Skeletal muscle satellite cell (primary cell): ENCODE measurements at regions not wholly inside any gene's neighbourhood (a gene's known extent, or its start where the extent isn't known, plus 50 kb on each side); places are given as distances from the start of the nearest gene placed in this dataset.
"Not testable (repeated sequence)": the region's sequence is repeated elsewhere in the genome, so short reads cannot be mapped to it uniquely, and the experiment has no call there.

Experiments used
- H3K27me3 ChIP-seq: 2 replicates; pipeline ENCODE4 v1.7.0; 2013; ENCODE audit warnings: low read length; ENCODE audit not compliant: control insufficient read depth, insufficient read depth
- H3K36me3 ChIP-seq: 2 replicates; pipeline ENCODE4 v1.7.0; 2013; ENCODE audit warnings: mild to moderate bottlenecking, control low read depth, low read length; ENCODE audit not compliant: insufficient read depth
- H3K4me1 ChIP-seq: 2 replicates; pipeline ENCODE4 v1.7.0; 2013; ENCODE audit warnings: low read length; ENCODE audit not compliant: control insufficient read depth, insufficient read depth
- H3K4me2 ChIP-seq: 2 replicates; pipeline ENCODE4 v1.7.0; 2013; ENCODE audit warnings: mild to moderate bottlenecking, low read length
- H3K4me3 ChIP-seq: 2 replicates; pipeline ENCODE4 v1.7.0; 2013; ENCODE audit warnings: low read length
- H3K9ac ChIP-seq: 2 replicates; pipeline ENCODE4 v1.7.0; 2013; ENCODE audit warnings: mild to moderate bottlenecking, low read depth, low read length, moderate library complexity
- H3K9me3 ChIP-seq: replicated peaks from 2 replicates; pipeline ENCODE4 v1.7.0; 2013; ENCODE audit warnings: mild to moderate bottlenecking, control low read depth, low read length

GRCh38 chr6:159522877-159523547, 170.0 kb downstream of the SOD2 start:
- H3K27me3 ChIP-seq: no peaks in the 10 kb centered on the region
- H3K4me2 ChIP-seq: no peak overlapping the region
- no peaks in the 10 kb centered on the region for H3K4me1 ChIP-seq
- no peak overlapping the region for H3K9ac ChIP-seq
- no peaks in the 10 kb centered on the region for H3K36me3 ChIP-seq
- H3K9me3 ChIP-seq: no peaks in the 10 kb centered on the region
- H3K4me3 ChIP-seq: no peak overlapping the region

GRCh38 chr6:159521962-159522361, 171.1 kb downstream of the SOD2 start:
- Histone ChIP-seq H3K4me1 (no peaks in the 10 kb centered on the region), H3K9me3 (no peaks in the 10 kb centered on the region), H3K27me3 (no peaks in the 10 kb centered on the region), H3K9ac (no peak overlapping the region), H3K4me3 (no peak overlapping the region), H3K36me3 (no peaks in the 10 kb centered on the region), H3K4me2 (no peak overlapping the region)

- Histone ChIP-seq H3K27me3 (no peaks in the 10 kb centered on the region), H3K9me3 (no peaks in the 10 kb centered on the region), H3K9ac (no peak overlapping the region), H3K4me1 (no peaks in the 10 kb centered on the region), H3K4me2 (no peak overlapping the region), H3K4me3 (no peak overlapping the region), H3K36me3 (no peaks in the 10 kb centered on the region)
Measured at GRCh38 chr6:159520002-159520401, 173.0 kb downstream of the SOD2 start.

- not testable (repeated sequence) for H3K4me3 ChIP-seq, H3K27me3 ChIP-seq, H3K4me1 ChIP-seq, H3K9me3 ChIP-seq, H3K9ac ChIP-seq, H3K4me2 ChIP-seq, H3K36me3 ChIP-seq
Measured at GRCh38 chr6:159515811-159516210, 177.2 kb downstream of the SOD2 start.

- Histone ChIP-seq H3K36me3 (no peaks in the 10 kb centered on the region), H3K27me3 (no peaks in the 10 kb centered on the region), H3K9me3 (no peaks in the 10 kb centered on the region), H3K4me2 (no peak overlapping the region), H3K4me1 (no peaks in the 10 kb centered on the region), H3K4me3 (no peak overlapping the region), H3K9ac (no peak overlapping the region)
Measured at GRCh38 chr6:159513914-159514313, 179.1 kb downstream of the SOD2 start.

GRCh38 chr6:159513074-159513720, 179.8 kb downstream of the SOD2 start:
- no peaks in the 10 kb centered on the region for H3K36me3 ChIP-seq
- no peak overlapping the region for H3K4me2 ChIP-seq
- no peak overlapping the region for H3K9ac ChIP-seq
- H3K4me3 ChIP-seq: no peak overlapping the region
- H3K9me3 ChIP-seq: no peaks in the 10 kb centered on the region
- no peaks in the 10 kb centered on the region for H3K27me3 ChIP-seq
- no peaks in the 10 kb centered on the region for H3K4me1 ChIP-seq

GRCh38 chr6:159512571-159512970, 180.5 kb downstream of the SOD2 start:
- Histone ChIP-seq H3K9ac (no peak overlapping the region), H3K4me1 (no peaks in the 10 kb centered on the region), H3K4me2 (no peak overlapping the region), H3K27me3 (no peaks in the 10 kb centered on the region), H3K4me3 (no peak overlapping the region), H3K9me3 (no peaks in the 10 kb centered on the region), H3K36me3 (no peaks in the 10 kb centered on the region)

- no peak overlapping the region for H3K4me2 ChIP-seq
- no peak overlapping the region for H3K9ac ChIP-seq
- H3K27me3 ChIP-seq: no peaks in the 10 kb centered on the region
- no peaks in the 10 kb centered on the region for H3K4me1 ChIP-seq
- H3K9me3 ChIP-seq: no peaks in the 10 kb centered on the region
- H3K4me3 ChIP-seq: no peak overlapping the region
- no peaks in the 10 kb centered on the region for H3K36me3 ChIP-seq
Measured at GRCh38 chr6:159512104-159512503, 180.9 kb downstream of the SOD2 start.

GRCh38 chr6:159510141-159510540, 182.9 kb downstream of the SOD2 start:
- Histone ChIP-seq H3K9me3 (no peaks in the 10 kb centered on the region), H3K4me3 (no peak overlapping the region), H3K4me1 (no peaks in the 10 kb centered on the region), H3K4me2 (no peak overlapping the region), H3K9ac (no peak overlapping the region), H3K27me3 (no peaks in the 10 kb centered on the region), H3K36me3 (no peaks in the 10 kb centered on the region)

GRCh38 chr6:159508931-159509330, 184.1 kb downstream of the SOD2 start:
- Histone ChIP-seq H3K36me3 (no peaks in the 10 kb centered on the region), H3K27me3 (no peaks in the 10 kb centered on the region), H3K9me3 (no peaks in the 10 kb centered on the region), H3K9ac (no peak overlapping the region), H3K4me2 (no peak overlapping the region), H3K4me1 (no peaks in the 10 kb centered on the region), H3K4me3 (no peak overlapping the region)

- Histone ChIP-seq H3K9me3 (no peaks in the 10 kb centered on the region), H3K4me2 (no peak overlapping the region)
Measured at GRCh38 chr6:159506048-159506447, 187.0 kb downstream of the SOD2 start.

More at GRCh38 chr6:159506048-159506447, 187.0 kb downstream of the SOD2 start:
- H3K36me3 ChIP-seq: no peaks in the 10 kb centered on the region
- H3K27me3 ChIP-seq: no peaks in the 10 kb centered on the region
- H3K4me3 ChIP-seq: no peak overlapping the region
- H3K9ac ChIP-seq: no peak overlapping the region
- H3K4me1 ChIP-seq: no peaks in the 10 kb centered on the region
